Medulla oblongata (tissue), 1 donor: ENCODE measurements at regions not wholly inside any gene's neighbourhood (a gene's known extent, or its start where the extent isn't known, plus 50 kb on each side); places are given as distances from the start of the nearest gene placed in this dataset.

Source experiments
- DNase-seq: peaks from one replicate; pipeline ENCODE4 v3.0.0-alpha.2; 2015; ENCODE audit errors: extremely low spot score

- DNase-seq: no peak
Observed at GRCh38 chr13:29664591-29664990, 69.1 kb upstream of the SLC7A1 start.

GRCh38 chr13:29654843-29655547 is 59.5 kb upstream of the SLC7A1 start:
- DNase-seq: no peak

- no peak for DNase-seq
Observed at GRCh38 chr13:29654384-29654783, 58.9 kb upstream of the SLC7A1 start.

GRCh38 chr13:29648760-29649159 is 53.3 kb upstream of the SLC7A1 start:
- DNase-seq: no peak
